ENCODE measurements at regions not wholly inside any gene's neighbourhood (a gene's known extent, or its start where the extent isn't known, plus 50 kb on each side); places are given as distances from the start of the nearest gene placed in this dataset.

DNA sequence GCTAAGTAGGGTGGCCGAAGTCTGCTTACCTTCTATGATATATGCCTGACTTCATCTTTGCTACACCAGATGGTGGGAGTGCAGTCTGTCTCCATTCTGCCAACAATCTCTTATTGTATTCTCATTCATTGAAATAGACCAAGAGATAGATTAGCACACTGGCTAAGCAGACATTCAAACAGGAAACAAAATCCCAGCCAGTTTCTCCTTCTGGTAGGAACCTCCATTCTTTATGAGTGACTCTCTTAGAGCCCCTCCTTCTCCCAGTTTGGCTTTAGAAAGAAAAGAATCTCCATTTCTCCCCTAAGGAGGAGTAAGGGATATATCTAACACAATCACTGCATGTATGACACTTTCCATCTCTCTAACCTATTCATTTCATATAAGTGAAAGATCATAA, 118.9 kb upstream of the COL5A2 start:
- intact Hi-C loops (cut with micrococcal nuclease): no loop called here
- no peaks in the 10 kb centered on the region for H3K9me3 ChIP-seq (ENCODE audit: control extremely low read depth in 1 of 3, control insufficient read depth in 2 of 3, insufficient read depth in 1 of 3, low read length in 2 of 3)
- ATAC-seq (ENCODE audit: low read depth) (no peak), DNase-seq (no peak)
- Mint-ChIP-seq H3K27ac (no peak overlapping the region), H3K9me3 (ENCODE audit: insufficient read depth) (no peaks in the 10 kb centered on the region), H3K27me3 (no peaks in the 10 kb centered on the region), H3K4me3 (no peak overlapping the region), H3K4me1 (no peaks in the 10 kb centered on the region)
- H3K9ac ChIP-seq (ENCODE audit: low read length): no peak overlapping the region
- no peaks in the 10 kb centered on the region for H3K4me1 ChIP-seq (ENCODE audit: control insufficient read depth in 2 of 2, insufficient read depth in 2 of 2, low read length in 2 of 2)
- CTCF ChIA-PET: no interaction called here
- H3K4me3 ChIP-seq (ENCODE audit: control extremely low read depth in 1 of 5, extremely low read depth in 1 of 5, insufficient read depth in 1 of 5, low read depth in 2 of 5, low read length in 4 of 5): no peak overlapping the region
- no peak overlapping the region for H2AFZ ChIP-seq (ENCODE audit: insufficient read depth, low read depth, low read length, poor library complexity, severe bottlenecking)
- TF ChIP-seq EZH2 (IDR thresholded peaks at IDR 0.05; ENCODE audit: borderline replicate concordance, insufficient read depth, low read depth, low read length, poor library complexity, severe bottlenecking) (no peak), CTCF (IDR thresholded peaks at IDR 0.05) (no peak)
- no peak overlapping the region for H3K4me2 ChIP-seq (replicated peaks; ENCODE audit: low read depth, low read length, poor library complexity, severe bottlenecking)
- no peak overlapping the region for H3K27ac ChIP-seq (ENCODE audit: low read length in 2 of 2)
- no peaks in the 10 kb centered on the region for H4K20me1 ChIP-seq (ENCODE audit: control insufficient read depth, insufficient read depth, low read length, poor library complexity, severe bottlenecking)
- no peaks in the 10 kb centered on the region for H3K79me2 ChIP-seq (ENCODE audit: control insufficient read depth, insufficient read depth, low read length)
- no peaks in the 10 kb centered on the region for H3K36me3 ChIP-seq (replicated peaks in 1 of 2; ENCODE audit: control extremely low read depth in 1 of 2, control insufficient read depth in 1 of 2, extremely low read depth in 1 of 2, insufficient read depth in 2 of 2, low read length in 1 of 2)
- no peaks in the 10 kb centered on the region for H3K27me3 ChIP-seq (replicated peaks in 1 of 4; ENCODE audit: control extremely low read depth in 1 of 4, control insufficient read depth in 3 of 4, insufficient read depth in 4 of 4, low read length in 3 of 4)
- POLR2A ChIA-PET: no interaction called here
- no CpG with 5 or more reads among the region's 1 CpG for whole genome bisulfite sequencing (ENCODE audit: insufficient coverage)

GRCh38 chr2:189299974-189300373, 120.4 kb upstream of the COL5A2 start:
- H3K27ac ChIP-seq (ENCODE audit: low read length in 2 of 2): no peak overlapping the region
- no peak overlapping the region for H3K4me2 ChIP-seq (replicated peaks; ENCODE audit: low read depth, low read length, poor library complexity, severe bottlenecking)
- no peaks in the 10 kb centered on the region for H3K79me2 ChIP-seq (ENCODE audit: control insufficient read depth, insufficient read depth, low read length)
- H3K4me1 ChIP-seq (ENCODE audit: control insufficient read depth in 2 of 2, insufficient read depth in 2 of 2, low read length in 2 of 2): no peaks in the 10 kb centered on the region
- intact Hi-C loops (cut with micrococcal nuclease): no loop called here
- no peak overlapping the region for H2AFZ ChIP-seq (ENCODE audit: insufficient read depth, low read depth, low read length, poor library complexity, severe bottlenecking)
- H3K36me3 ChIP-seq (replicated peaks in 1 of 2; ENCODE audit: control extremely low read depth in 1 of 2, control insufficient read depth in 1 of 2, extremely low read depth in 1 of 2, insufficient read depth in 2 of 2, low read length in 1 of 2): no peaks in the 10 kb centered on the region
- Mint-ChIP-seq H3K27me3 (no peaks in the 10 kb centered on the region), H3K4me3 (no peak overlapping the region), H3K27ac (no peak overlapping the region), H3K9me3 (ENCODE audit: insufficient read depth) (no peaks in the 10 kb centered on the region), H3K4me1 (no peaks in the 10 kb centered on the region)
- no peak for DNase-seq
- H4K20me1 ChIP-seq (ENCODE audit: control insufficient read depth, insufficient read depth, low read length, poor library complexity, severe bottlenecking): no peaks in the 10 kb centered on the region
- POLR2A ChIA-PET: no interaction called here
- CTCF ChIA-PET: no interaction called here
- no peaks in the 10 kb centered on the region for H3K9me3 ChIP-seq (ENCODE audit: control extremely low read depth in 1 of 3, control insufficient read depth in 2 of 3, insufficient read depth in 1 of 3, low read length in 2 of 3)
- no peak overlapping the region for H3K9ac ChIP-seq (ENCODE audit: low read length)
- ATAC-seq (ENCODE audit: low read depth): no peak
- TF ChIP-seq CTCF (IDR thresholded peaks at IDR 0.05): no peak
- TF ChIP-seq EZH2 (IDR thresholded peaks at IDR 0.05; ENCODE audit: borderline replicate concordance, insufficient read depth, low read depth, low read length, poor library complexity, severe bottlenecking): no peak
- no peaks in the 10 kb centered on the region for H3K27me3 ChIP-seq (replicated peaks in 1 of 4; ENCODE audit: control extremely low read depth in 1 of 4, control insufficient read depth in 3 of 4, insufficient read depth in 4 of 4, low read length in 3 of 4)
- 80% methylated on average over 1 of the region's 1 CpG for WGBS (ENCODE audit: insufficient coverage)
- H3K4me3 ChIP-seq (ENCODE audit: control extremely low read depth in 1 of 5, extremely low read depth in 1 of 5, insufficient read depth in 1 of 5, low read depth in 2 of 5, low read length in 4 of 5): no peak overlapping the region
